ENCODE measurements at regions not wholly inside any gene's neighbourhood (a gene's known extent, or its start where the extent isn't known, plus 50 kb on each side); places are given as distances from the start of the nearest gene placed in this dataset.

- no peak overlapping the region for H3K27ac Mint-ChIP-seq
- Histone ChIP-seq H3K9ac (ENCODE audit: insufficient read depth, low read length, poor library complexity, severe bottlenecking) (no peak overlapping the region), H3K27ac (ENCODE audit: low read depth in 1 of 2, low read length in 2 of 2) (no peak overlapping the region), H2AFZ (ENCODE audit: insufficient read depth, low read depth, low read length, poor library complexity, severe bottlenecking) (no peak overlapping the region), H3K9me3 (replicated peaks in 1 of 2; ENCODE audit: control insufficient read depth in 1 of 2, insufficient read depth in 1 of 2, low read length in 2 of 2) (peaks cover 5 to 10% of the 10 kb centered on the region in 2 donors), H3K79me2 (ENCODE audit: insufficient read depth, low read length) (no peaks in the 10 kb centered on the region), H3K36me3 (replicated peaks in 1 of 2; ENCODE audit: control insufficient read depth in 1 of 2, insufficient read depth in 2 of 2, low read length in 2 of 2) (no peaks in the 10 kb centered on the region), H4K20me1 (ENCODE audit: insufficient read depth, low read length) (no peaks in the 10 kb centered on the region), H3K27me3 (ENCODE audit: control insufficient read depth in 2 of 2, insufficient read depth in 2 of 2, low read length in 2 of 2) (no peaks in the 10 kb centered on the region), H3K4me1 (ENCODE audit: control insufficient read depth in 1 of 2, insufficient read depth in 2 of 2, low read length in 2 of 2) (no peaks in the 10 kb centered on the region), H3K4me2 (replicated peaks; ENCODE audit: extremely low read depth, low read length, poor library complexity, severe bottlenecking) (no peak overlapping the region), H3K4me3 (replicated peaks in 1 of 3; ENCODE audit: low read depth in 2 of 3, low read length in 3 of 3) (no peak overlapping the region)
- intact Hi-C loops (cut with micrococcal nuclease): no loop called here
- peaks cover 0 to 2% (median 1%) of the 10 kb centered on the region in 3 donors for H3K27me3 Mint-ChIP-seq (ENCODE audit: low read depth in 3 of 3)
- TF ChIP-seq, protein P1, sequence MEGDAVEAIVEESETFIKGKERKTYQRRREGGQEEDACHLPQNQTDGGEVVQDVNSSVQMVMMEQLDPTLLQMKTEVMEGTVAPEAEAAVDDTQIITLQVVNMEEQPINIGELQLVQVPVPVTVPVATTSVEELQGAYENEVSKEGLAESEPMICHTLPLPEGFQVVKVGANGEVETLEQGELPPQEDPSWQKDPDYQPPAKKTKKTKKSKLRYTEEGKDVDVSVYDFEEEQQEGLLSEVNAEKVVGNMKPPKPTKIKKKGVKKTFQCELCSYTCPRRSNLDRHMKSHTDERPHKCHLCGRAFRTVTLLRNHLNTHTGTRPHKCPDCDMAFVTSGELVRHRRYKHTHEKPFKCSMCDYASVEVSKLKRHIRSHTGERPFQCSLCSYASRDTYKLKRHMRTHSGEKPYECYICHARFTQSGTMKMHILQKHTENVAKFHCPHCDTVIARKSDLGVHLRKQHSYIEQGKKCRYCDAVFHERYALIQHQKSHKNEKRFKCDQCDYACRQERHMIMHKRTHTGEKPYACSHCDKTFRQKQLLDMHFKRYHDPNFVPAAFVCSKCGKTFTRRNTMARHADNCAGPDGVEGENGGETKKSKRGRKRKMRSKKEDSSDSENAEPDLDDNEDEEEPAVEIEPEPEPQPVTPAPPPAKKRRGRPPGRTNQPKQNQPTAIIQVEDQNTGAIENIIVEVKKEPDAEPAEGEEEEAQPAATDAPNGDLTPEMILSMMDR (IDR thresholded peaks at IDR 0.05): no peak
- no peaks in the 10 kb centered on the region for H3K4me1 Mint-ChIP-seq
- H3K4me3 Mint-ChIP-seq: no peak overlapping the region
- H3K36me3 Mint-ChIP-seq: no peaks in the 10 kb centered on the region
- 100% methylated on average over 3 of the region's 4 CpGs for WGBS (ENCODE audit: insufficient coverage)
- no peak for DNase-seq
- peaks cover 1 to 16% (median 7%) of the 10 kb centered on the region in 7 donors for H3K9me3 Mint-ChIP-seq
Observed at GRCh38 chr14:53356361-53357150, 203.4 kb upstream of the DDHD1 start.

- H3K36me3 ChIP-seq (replicated peaks in 1 of 2; ENCODE audit: control insufficient read depth in 1 of 2, insufficient read depth in 2 of 2, low read length in 2 of 2): no peaks in the 10 kb centered on the region
- H3K9me3 Mint-ChIP-seq: peaks cover 0 to 10% (median 4%) of the 10 kb centered on the region in 7 donors
- no peak for DNase-seq
- no peaks in the 10 kb centered on the region for H3K4me1 ChIP-seq (ENCODE audit: control insufficient read depth in 1 of 2, insufficient read depth in 2 of 2, low read length in 2 of 2)
- 70% methylated on average over 4 of the region's 5 CpGs for WGBS (ENCODE audit: insufficient coverage)
- intact Hi-C loops (cut with micrococcal nuclease): no loop called here
- H3K4me1 Mint-ChIP-seq: peaks cover 2% of the 10 kb centered on the region
- H3K27me3 ChIP-seq (ENCODE audit: control insufficient read depth in 2 of 2, insufficient read depth in 2 of 2, low read length in 2 of 2): no peaks in the 10 kb centered on the region
- no peak overlapping the region for H3K9ac ChIP-seq (ENCODE audit: insufficient read depth, low read length, poor library complexity, severe bottlenecking)
- H3K4me2 ChIP-seq (replicated peaks; ENCODE audit: extremely low read depth, low read length, poor library complexity, severe bottlenecking): no peak overlapping the region
- TF ChIP-seq, protein P1 (IDR thresholded peaks at IDR 0.05): no peak
- no peaks in the 10 kb centered on the region for H3K79me2 ChIP-seq (ENCODE audit: insufficient read depth, low read length)
- H3K36me3 Mint-ChIP-seq: no peaks in the 10 kb centered on the region
- no peak overlapping the region for H3K4me3 Mint-ChIP-seq
- no peak overlapping the region for H3K27ac Mint-ChIP-seq
- H2AFZ ChIP-seq (ENCODE audit: insufficient read depth, low read depth, low read length, poor library complexity, severe bottlenecking): no peak overlapping the region
- H3K4me3 ChIP-seq (replicated peaks in 1 of 3; ENCODE audit: low read depth in 2 of 3, low read length in 3 of 3): no peak overlapping the region
- H4K20me1 ChIP-seq (ENCODE audit: insufficient read depth, low read length): no peaks in the 10 kb centered on the region
- peaks cover 0 to 5% of the 10 kb centered on the region in 2 donors for H3K9me3 ChIP-seq (replicated peaks in 1 of 2; ENCODE audit: control insufficient read depth in 1 of 2, insufficient read depth in 1 of 2, low read length in 2 of 2)
- H3K27ac ChIP-seq (ENCODE audit: low read depth in 1 of 2, low read length in 2 of 2): no peak overlapping the region
- peaks cover 0 to 2% (median 1%) of the 10 kb centered on the region in 3 donors for H3K27me3 Mint-ChIP-seq (ENCODE audit: low read depth in 3 of 3)
Observed at GRCh38 chr14:53355581-53356112, 202.5 kb upstream of the DDHD1 start.

Data from CD14-positive monocyte (primary cell).